PC-9 (cell line): ENCODE measurements at regions not wholly inside any gene's neighbourhood (a gene's known extent, or its start where the extent isn't known, plus 50 kb on each side); places are given as distances from the start of the nearest gene placed in this dataset.

ENCODE experiments used
- EZH2 ChIP-seq: fragments of 200-600 bp; sonication (generic); IDR thresholded peaks from 2 replicates; pipeline ENCODE4 v1.8.0; 2017; ENCODE audit warnings: antibody characterized with exemption, low read depth
- TF ChIP-seq, protein P1 (sequence below): fragments of 200-600 bp; sonication (generic); conservative IDR thresholded peaks from 2 replicates; pipeline ENCODE4 v1.6.1; 2017; ENCODE audit warnings: mixed run types, antibody characterized with exemption, mild to moderate bottlenecking, moderate library complexity

DNA sequence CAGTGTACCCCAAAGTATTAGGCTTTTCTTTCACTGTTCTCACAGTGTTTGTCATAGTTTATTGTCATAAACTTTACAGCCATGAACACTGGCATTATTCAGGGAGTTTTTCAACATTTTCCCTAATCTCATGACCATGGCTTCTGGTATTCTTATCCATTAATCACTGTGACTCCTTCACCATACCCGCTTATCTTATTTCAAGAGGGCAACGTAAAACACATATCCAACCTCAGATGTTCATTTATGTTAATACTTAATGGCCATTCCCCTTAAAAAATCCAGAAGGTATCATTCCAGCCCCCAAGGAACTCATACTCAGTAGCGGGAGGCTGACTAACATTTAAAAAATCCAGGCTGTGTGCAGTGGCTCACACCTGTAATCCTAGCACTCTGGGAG is 78.5 kb upstream of the RGS4 start:
- TF ChIP-seq, protein P1, sequence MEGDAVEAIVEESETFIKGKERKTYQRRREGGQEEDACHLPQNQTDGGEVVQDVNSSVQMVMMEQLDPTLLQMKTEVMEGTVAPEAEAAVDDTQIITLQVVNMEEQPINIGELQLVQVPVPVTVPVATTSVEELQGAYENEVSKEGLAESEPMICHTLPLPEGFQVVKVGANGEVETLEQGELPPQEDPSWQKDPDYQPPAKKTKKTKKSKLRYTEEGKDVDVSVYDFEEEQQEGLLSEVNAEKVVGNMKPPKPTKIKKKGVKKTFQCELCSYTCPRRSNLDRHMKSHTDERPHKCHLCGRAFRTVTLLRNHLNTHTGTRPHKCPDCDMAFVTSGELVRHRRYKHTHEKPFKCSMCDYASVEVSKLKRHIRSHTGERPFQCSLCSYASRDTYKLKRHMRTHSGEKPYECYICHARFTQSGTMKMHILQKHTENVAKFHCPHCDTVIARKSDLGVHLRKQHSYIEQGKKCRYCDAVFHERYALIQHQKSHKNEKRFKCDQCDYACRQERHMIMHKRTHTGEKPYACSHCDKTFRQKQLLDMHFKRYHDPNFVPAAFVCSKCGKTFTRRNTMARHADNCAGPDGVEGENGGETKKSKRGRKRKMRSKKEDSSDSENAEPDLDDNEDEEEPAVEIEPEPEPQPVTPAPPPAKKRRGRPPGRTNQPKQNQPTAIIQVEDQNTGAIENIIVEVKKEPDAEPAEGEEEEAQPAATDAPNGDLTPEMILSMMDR = no peak
- no peak for TF ChIP-seq EZH2
